ENCODE measurements at regions not wholly inside any gene's neighbourhood (a gene's known extent, or its start where the extent isn't known, plus 50 kb on each side); places are given as distances from the start of the nearest gene placed in this dataset.

- no peak for TF ChIP-seq CTCF (IDR thresholded peaks at IDR 0.05)
- no peak for TF ChIP-seq POLR2A (IDR thresholded peaks at IDR 0.05)
- Histone ChIP-seq H3K9me3 (no peaks in the 10 kb centered on the region), H3K36me3 (no peaks in the 10 kb centered on the region), H3K27me3 (no peaks in the 10 kb centered on the region), H3K4me3 (no peak overlapping the region), H3K27ac (peak overlapping the region in 1 of 4 donors; percentile 14), H3K4me1 (no peaks in the 10 kb centered on the region)
- DNase-seq: no peak
- intact Hi-C loops (cut with DNase I): no loop called here
- 74% methylated on average over 3 of the region's 3 CpGs for WGBS, 2 donors
Observed at GRCh38 chr3:151579571-151580270, 118.9 kb upstream of the IGSF10 start.

GRCh38 chr3:151578495-151578894 lies 117.6 kb upstream of the IGSF10 start:
- Histone ChIP-seq H3K9me3 (no peaks in the 10 kb centered on the region), H3K4me1 (no peaks in the 10 kb centered on the region), H3K27ac (no peak overlapping the region), H3K4me3 (no peak overlapping the region), H3K36me3 (no peaks in the 10 kb centered on the region), H3K27me3 (no peaks in the 10 kb centered on the region)
- WGBS, 2 donors: 75 to 100% methylated on average over 1 of the region's 1 CpG
- intact Hi-C loops (cut with DNase I): no loop called here
- no peak for TF ChIP-seq CTCF (IDR thresholded peaks at IDR 0.05)
- no peak for TF ChIP-seq POLR2A (IDR thresholded peaks at IDR 0.05)
- DNase-seq: no peak

GRCh38 chr3:151576511-151577137 lies 115.8 kb upstream of the IGSF10 start:
- H3K36me3 ChIP-seq: no peaks in the 10 kb centered on the region
- H3K4me1 ChIP-seq: no peaks in the 10 kb centered on the region
- H3K9me3 ChIP-seq: no peaks in the 10 kb centered on the region
- no peaks in the 10 kb centered on the region for H3K27me3 ChIP-seq
- intact Hi-C loops (cut with DNase I): no loop called here
- no peak for TF ChIP-seq POLR2A (IDR thresholded peaks at IDR 0.05)
- no peak for TF ChIP-seq CTCF (IDR thresholded peaks at IDR 0.05)
- H3K27ac ChIP-seq: no peak overlapping the region
- DNase-seq: no peak
- H3K4me3 ChIP-seq: no peak overlapping the region
- 68 to 74% methylated on average over 7 of the region's 7 CpGs for WGBS, 2 donors

- no peaks in the 10 kb centered on the region for H3K9me3 ChIP-seq
- peak overlapping the region in 1 of 4 donors; percentile 6 for H3K27ac ChIP-seq
- H3K4me3 ChIP-seq: no peak overlapping the region
- TF ChIP-seq CTCF (IDR thresholded peaks at IDR 0.05) (no peak), POLR2A (IDR thresholded peaks at IDR 0.05) (no peak)
- H3K27me3 ChIP-seq: no peaks in the 10 kb centered on the region
- DNase-seq: no peak
- H3K36me3 ChIP-seq: no peaks in the 10 kb centered on the region
- intact Hi-C loops (cut with DNase I): no loop called here
- 38 to 51% methylated on average over 4 of the region's 4 CpGs for WGBS, 2 donors
- H3K4me1 ChIP-seq: peaks cover 0 to 13% (median 0%) of the 10 kb centered on the region in 3 donors
Observed at GRCh38 chr3:151568184-151568583, 107.3 kb upstream of the IGSF10 start.

- Histone ChIP-seq H3K4me1 (peaks cover 0 to 13% (median 0%) of the 10 kb centered on the region in 3 donors), H3K36me3 (no peaks in the 10 kb centered on the region), H3K27ac (peak overlapping the region in 1 of 4 donors; percentile 6), H3K27me3 (no peaks in the 10 kb centered on the region), H3K4me3 (no peak overlapping the region), H3K9me3 (no peaks in the 10 kb centered on the region)
- no peak for DNase-seq
- intact Hi-C loops (cut with DNase I): no loop called here
- TF ChIP-seq POLR2A (IDR thresholded peaks at IDR 0.05): no peak
- no peak for TF ChIP-seq CTCF (IDR thresholded peaks at IDR 0.05)
- WGBS, 2 donors: 57 to 71% methylated on average over 2 of the region's 2 CpGs
Observed at GRCh38 chr3:151567477-151567876, 106.6 kb upstream of the IGSF10 start.
